GM18873 (cell line): ENCODE measurements at regions not wholly inside any gene's neighbourhood (a gene's known extent, or its start where the extent isn't known, plus 50 kb on each side); places are given as distances from the start of the nearest gene placed in this dataset.

Experiments used
- ATAC-seq: cut with Tn5 transposase; IDR thresholded peaks from one replicate; pipeline ENCODE4 v1.9.1; 2021; ENCODE audit warnings: mild to moderate bottlenecking, moderate library complexity, moderate number of reproducible peaks; ENCODE audit not compliant: unreplicated experiment, low FRiP score

GRCh38 chr6:7960848-7961247, 50.3 kb upstream of the TXNDC5 start:
- ATAC-seq = peak; percentile 35
